B cell (primary cell): ENCODE measurements at regions not wholly inside any gene's neighbourhood (a gene's known extent, or its start where the extent isn't known, plus 50 kb on each side); places are given as distances from the start of the nearest gene placed in this dataset.

Experiments used
- CTCF ChIP-seq: fragments of 200-600 bp; IDR thresholded peaks from one replicate; pipeline ENCODE4 v1.8.0; 2022; ENCODE audit warnings: antibody characterized with exemption, mild to moderate bottlenecking
- EZH2 ChIP-seq: IDR thresholded peaks from 2 replicates; pipeline ENCODE4 v1.6.1; 2012; ENCODE audit warnings: borderline replicate concordance, low read depth, mild to moderate bottlenecking, moderate library complexity, low read length; ENCODE audit not compliant: insufficient read depth, poor library complexity, severe bottlenecking

GRCh38 chr3:159029306-159030026, 227.6 kb downstream of the MFSD1 start:
- TF ChIP-seq CTCF (no peak), EZH2 (no peak)
